Neural cell (in vitro differentiated cells): ENCODE measurements at regions not wholly inside any gene's neighbourhood (a gene's known extent, or its start where the extent isn't known, plus 50 kb on each side); places are given as distances from the start of the nearest gene placed in this dataset.

Experiments
- CTCF ChIP-seq: fragments of 450-650 bp; IDR thresholded peaks from 2 replicates; pipeline ENCODE4 v1.5.1; 2014; ENCODE audit warnings: antibody characterized with exemption, mild to moderate bottlenecking, moderate library complexity; ENCODE audit not compliant: poor library complexity, severe bottlenecking
- POLR2AphosphoS5 ChIP-seq: IDR thresholded peaks from 2 replicates; pipeline ENCODE4 v1.6.1; 2012
- RAD21 ChIP-seq: fragments of 450-650 bp; conservative IDR thresholded peaks from 2 replicates; pipeline ENCODE4 v1.6.1; 2014; ENCODE audit warnings: antibody characterized with exemption, mild to moderate bottlenecking, moderate library complexity
- TAF1 ChIP-seq: IDR thresholded peaks from 2 replicates; pipeline ENCODE4 v1.6.1; 2012; ENCODE audit warnings: low read depth

GRCh38 chr5:104626122-104626521 is 1063.5 kb upstream of the NUDT12 start:
- no peak for TF ChIP-seq CTCF
- peak; percentile 91 for TF ChIP-seq POLR2AphosphoS5
- TF ChIP-seq TAF1: no peak
- TF ChIP-seq RAD21: no peak
